HCT116 (cell line): ENCODE measurements at regions not wholly inside any gene's neighbourhood (a gene's known extent, or its start where the extent isn't known, plus 50 kb on each side); places are given as distances from the start of the nearest gene placed in this dataset.

Source experiments
- ATAC-seq: fragments of 200-7000 bp; cut with Tn5 transposase; 2 replicates; pipeline ENCODE4 v1.9.1; 2020; ENCODE audit warnings: mild to moderate bottlenecking, moderate library complexity
- BruUV-seq: library from RNA; stranded (reverse); fragments of 400-500 nt; replicated peaks from 2 replicates; lab custom pipeline; 2021; lab: Mats Ljungman, UMichigan
- CTCF ChIA-PET: fragments of 300-600 bp; sonication (Branson Sonifier 250); formaldehyde crosslinking; loops from one replicate; lab custom pipeline; 2021; ENCODE audit warnings: antibody characterized with exemption; lab: Charles Lee
- POLR2A ChIA-PET: fragments of 300-600, 350-600 bp; sonication (Branson Sonifier 250); formaldehyde crosslinking; loops from one replicate; lab custom pipeline; 2021; ENCODE audit warnings: antibody characterized with exemption; lab: Charles Lee
- RAD21 ChIA-PET, 2 experiments: fragments of 300-600 bp; sonication (Branson Sonifier 250); formaldehyde crosslinking; loops; one replicate each; lab custom pipeline; 2023; ENCODE audit warnings: low total read pairs in 2 of 2; ENCODE audit not compliant: uncharacterized antibody in 2 of 2, unreplicated experiment in 2 of 2, low non-redundant PET in 1 of 2; lab: Charles Lee
- DNase-seq: peaks from one replicate; pipeline ENCODE4 v3.0.0-alpha.2; 2010; ENCODE audit warnings: low read depth, low spot score
- H2AFZ ChIP-seq: fragments of 200-600 bp; shearing (Covaris generic), sonication (generic); 2 replicates; pipeline ENCODE4 v1.6.1; 2017; ENCODE audit warnings: low read depth, mixed run types, mixed read lengths, antibody characterized with exemption, low read length; ENCODE audit not compliant: poor library complexity, severe bottlenecking
- H3K27ac ChIP-seq: 2 replicates; pipeline ENCODE4 v1.5.1; 2012; ENCODE audit warnings: low read depth, low read length
- H3K27me3 ChIP-seq: fragments of 200-600 bp; sonication (generic); 2 replicates; pipeline ENCODE4 v1.6.1; 2016; ENCODE audit warnings: mixed run types, low read length, mixed read lengths; ENCODE audit not compliant: insufficient read depth
- H3K36me3 ChIP-seq, 2 experiments: fragments of 200-500 bp in 1 of 2; fragments of 200-600 bp in 1 of 2; sonication (Bioruptor generic) in 1 of 2; sonication (generic) in 1 of 2; 2 replicates each; pipeline versions ENCODE4 v1.5.1 to v1.6.1; 2014 to 2016; ENCODE audit warnings: low read length in 2 of 2, inconsistent platforms in 1 of 2, mixed read lengths in 1 of 2, mixed run types in 1 of 2; ENCODE audit not compliant: insufficient read depth in 2 of 2, control insufficient read depth in 1 of 2
- H3K4me1 ChIP-seq, 2 experiments: fragments of 200-600 bp in 1 of 2; sonication (generic) in 1 of 2; 2 replicates each; pipeline versions ENCODE4 v1.5.1 to v1.6.1; 2012 to 2017; ENCODE audit warnings: low read length in 2 of 2, inconsistent platforms in 1 of 2, mild to moderate bottlenecking in 1 of 2, mixed read lengths in 1 of 2, mixed run types in 1 of 2, moderate library complexity in 1 of 2; ENCODE audit not compliant: insufficient read depth in 2 of 2, control insufficient read depth in 1 of 2
- H3K4me2 ChIP-seq: fragments of 200-600 bp; sonication (generic); 2 replicates; pipeline ENCODE4 v1.6.1; 2017; ENCODE audit warnings: mixed run types, low read length, mixed read lengths
- H3K4me3 ChIP-seq, 2 experiments: fragments of 200-600 bp in 1 of 2; sonication (generic) in 1 of 2; replicated peaks in 1 of 2; 2 replicates each; pipeline ENCODE4 v1.5.1; 2011 to 2016; ENCODE audit warnings: low read length in 2 of 2, control low read depth in 1 of 2, low read depth in 1 of 2, mild to moderate bottlenecking in 1 of 2, mixed read lengths in 1 of 2, mixed run types in 1 of 2
- H3K79me2 ChIP-seq: fragments of 200-600 bp; sonication (generic); 2 replicates; pipeline ENCODE4 v1.6.1; 2017; ENCODE audit warnings: mild to moderate bottlenecking, mixed run types, low read length, moderate library complexity, mixed read lengths; ENCODE audit not compliant: insufficient read depth
- H3K9ac ChIP-seq: fragments of 200-600 bp; sonication (generic); 2 replicates; pipeline ENCODE4 v1.6.1; 2016; ENCODE audit warnings: low read length, mixed read lengths
- H3K9me2 ChIP-seq: fragments of 200-600 bp; sonication (generic), shearing (Covaris generic); 2 replicates; pipeline ENCODE4 v1.6.1; 2017; ENCODE audit warnings: mixed run types, mild to moderate bottlenecking, moderate library complexity; ENCODE audit not compliant: insufficient read depth
- H3K9me3 ChIP-seq, 2 experiments: fragments of 200-500 bp in 1 of 2; fragments of 200-600 bp in 1 of 2; sonication (Bioruptor generic) in 1 of 2; sonication (generic) in 1 of 2; 2 replicates each; pipeline ENCODE4 v1.6.1; 2014 to 2017; ENCODE audit warnings: low read length in 2 of 2, mixed read lengths in 2 of 2, inconsistent platforms in 1 of 2, low read depth in 1 of 2, mild to moderate bottlenecking in 1 of 2, mixed run types in 1 of 2, moderate library complexity in 1 of 2; ENCODE audit not compliant: control insufficient read depth in 1 of 2, insufficient read depth in 1 of 2
- H4K20me1 ChIP-seq: fragments of 200-600 bp; sonication (generic), shearing (Covaris generic); 2 replicates; pipeline ENCODE4 v1.6.1; 2017; ENCODE audit warnings: mixed run types, mild to moderate bottlenecking, moderate library complexity; ENCODE audit not compliant: insufficient read depth
- CBX3 ChIP-seq: IDR thresholded peaks from 2 replicates; pipeline ENCODE4 v1.6.1; 2012; ENCODE audit warnings: low read depth
- CEBPB ChIP-seq: IDR thresholded peaks from 2 replicates; pipeline ENCODE4 v1.6.1; 2012; ENCODE audit warnings: low read depth
- EGR1 ChIP-seq: IDR thresholded peaks from 2 replicates; pipeline ENCODE4 v1.6.1; 2012; ENCODE audit warnings: low read depth
- ELF1 ChIP-seq: IDR thresholded peaks from 2 replicates; pipeline ENCODE4 v1.6.1; 2012; ENCODE audit warnings: low read depth, borderline replicate concordance
- EZH2 ChIP-seq: fragments of 200-600 bp; sonication (generic); IDR thresholded peaks from 2 replicates; pipeline ENCODE4 v1.6.1; 2017; ENCODE audit warnings: antibody characterized with exemption, mixed run types
- EZH2phosphoT487 ChIP-seq: fragments of 200-600 bp; IDR thresholded peaks from 2 replicates; pipeline ENCODE4 v1.6.1; 2018; ENCODE audit warnings: antibody characterized with exemption, borderline replicate concordance
- FOSL1 ChIP-seq: IDR thresholded peaks from 2 replicates; pipeline ENCODE4 v1.6.1; 2012; ENCODE audit warnings: low read depth
- JUND ChIP-seq: IDR thresholded peaks from 2 replicates; pipeline ENCODE4 v1.6.1; 2012
- POLR2A ChIP-seq: IDR thresholded peaks from 2 replicates; pipeline ENCODE4 v1.7.0; 2011; ENCODE audit warnings: borderline replicate concordance; ENCODE audit not compliant: insufficient read depth, insufficient read length; ENCODE audit errors: extremely low read depth
- POLR2AphosphoS5 ChIP-seq: IDR thresholded peaks from 2 replicates; pipeline ENCODE4 v1.6.1; 2011; ENCODE audit warnings: mild to moderate bottlenecking, low read depth, low read length, moderate library complexity
- RAD21 ChIP-seq: IDR thresholded peaks from 2 replicates; pipeline ENCODE4 v1.6.1; 2012; ENCODE audit warnings: low read depth, mild to moderate bottlenecking
- SIN3A ChIP-seq: IDR thresholded peaks from 2 replicates; pipeline ENCODE4 v1.6.1; 2012; ENCODE audit warnings: low read depth
- SP1 ChIP-seq: IDR thresholded peaks from 2 replicates; pipeline ENCODE4 v1.6.1; 2012; ENCODE audit warnings: low read depth
- SRF ChIP-seq: IDR thresholded peaks from 2 replicates; pipeline ENCODE4 v1.6.1; 2012; ENCODE audit warnings: low read depth
- TCF7L2 ChIP-seq: IDR thresholded peaks from 2 replicates; pipeline ENCODE4 v1.7.0; 2011; ENCODE audit warnings: borderline replicate concordance, inconsistent platforms; ENCODE audit not compliant: insufficient read depth, insufficient read length; ENCODE audit errors: extremely low read depth
- ZFX ChIP-seq: fragments of 450-650 bp; IDR thresholded peaks from 2 replicates; pipeline ENCODE4 v1.6.1; 2017
- intact Hi-C: fragments of 100-400 bp; cut with micrococcal nuclease; formaldehyde crosslinking; loops from 2 replicates; pipeline ENCODE4 v1.10.0; 2022
- TF ChIP-seq, protein P1 (sequence below), 3 experiments: fragments of 200-600 bp in 1 of 3; sonication (generic) in 1 of 3; IDR thresholded peaks in 2 of 3; conservative IDR thresholded peaks in 1 of 3; 2 replicates each; pipeline ENCODE4 v1.5.1; 2012 to 2017; ENCODE audit warnings: low read depth in 2 of 3, low read length in 2 of 3, antibody characterized with exemption in 1 of 3, borderline replicate concordance in 1 of 3, control low read depth in 1 of 3, mild to moderate bottlenecking in 1 of 3, mixed read lengths in 1 of 3, mixed run types in 1 of 3, moderate library complexity in 1 of 3; ENCODE audit not compliant: insufficient read depth in 1 of 3
- TF ChIP-seq, protein P2 (sequence below): IDR thresholded peaks from 2 replicates; pipeline ENCODE4 v1.6.1; 2012
- TF ChIP-seq, protein P3 (sequence below): IDR thresholded peaks from 2 replicates; pipeline ENCODE4 v1.6.1; 2011; ENCODE audit warnings: mild to moderate bottlenecking, low read length, moderate library complexity; ENCODE audit not compliant: insufficient replicate concordance; ENCODE audit errors: extremely low read depth
- TF ChIP-seq, protein P4 (sequence below): IDR thresholded peaks from 2 replicates; pipeline ENCODE4 v1.6.1; 2012; ENCODE audit warnings: low read depth

DNA sequence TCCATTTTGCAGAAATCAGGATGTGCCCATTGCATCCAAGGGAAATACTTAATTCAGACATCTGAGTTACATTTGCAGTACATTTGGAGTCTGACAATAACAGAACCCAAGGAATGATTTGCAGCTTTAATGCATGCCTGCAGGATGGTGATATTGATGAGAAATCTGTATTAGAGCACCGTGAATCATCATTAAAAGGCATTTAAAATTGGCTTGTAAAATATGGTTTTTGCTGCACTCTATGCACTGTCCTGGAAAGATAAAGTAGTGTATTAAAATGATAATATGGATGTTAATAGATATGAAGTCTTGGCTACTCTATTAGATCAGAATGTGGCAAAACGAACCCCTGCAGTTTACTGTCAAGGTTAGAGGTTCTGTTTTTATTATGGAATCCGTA is 556.9 kb downstream of the MAT2B start:
- CTCF ChIA-PET: no interaction called here
- intact Hi-C loops: no loop called here

More for the DNA sequence above, 556.9 kb downstream of the MAT2B start:
- Histone ChIP-seq H3K79me2 (no peaks in the 10 kb centered on the region), H3K9me3 (peaks cover 4 to 5% of the 10 kb centered on the region in 2 experiments; a peak in 2 of 4 replicates), H3K4me1 (no peaks in the 10 kb centered on the region), H3K27me3 (no peaks in the 10 kb centered on the region), H3K9me2 (no peaks in the 10 kb centered on the region), H3K4me2 (no peak overlapping the region), H3K36me3 (no peaks in the 10 kb centered on the region; a peak in 1 of 4 replicates), H4K20me1 (no peaks in the 10 kb centered on the region), H3K4me3 (no peak overlapping the region), H3K27ac (no peak overlapping the region), H3K9ac (no peak overlapping the region), H2AFZ (no peak overlapping the region)
- TF ChIP-seq JUND (no peak), EGR1 (no peak), FOSL1 (no peak), CBX3 (no peak), SP1 (no peak), RAD21 (no peak), POLR2AphosphoS5 (no peak), SIN3A (no peak), SRF (no peak), EZH2phosphoT487 (no peak), EZH2 (no peak), ZFX (no peak), TCF7L2 (no peak), ELF1 (no peak), POLR2A (no peak), CEBPB (no peak)
- TF ChIP-seq, protein P1, sequence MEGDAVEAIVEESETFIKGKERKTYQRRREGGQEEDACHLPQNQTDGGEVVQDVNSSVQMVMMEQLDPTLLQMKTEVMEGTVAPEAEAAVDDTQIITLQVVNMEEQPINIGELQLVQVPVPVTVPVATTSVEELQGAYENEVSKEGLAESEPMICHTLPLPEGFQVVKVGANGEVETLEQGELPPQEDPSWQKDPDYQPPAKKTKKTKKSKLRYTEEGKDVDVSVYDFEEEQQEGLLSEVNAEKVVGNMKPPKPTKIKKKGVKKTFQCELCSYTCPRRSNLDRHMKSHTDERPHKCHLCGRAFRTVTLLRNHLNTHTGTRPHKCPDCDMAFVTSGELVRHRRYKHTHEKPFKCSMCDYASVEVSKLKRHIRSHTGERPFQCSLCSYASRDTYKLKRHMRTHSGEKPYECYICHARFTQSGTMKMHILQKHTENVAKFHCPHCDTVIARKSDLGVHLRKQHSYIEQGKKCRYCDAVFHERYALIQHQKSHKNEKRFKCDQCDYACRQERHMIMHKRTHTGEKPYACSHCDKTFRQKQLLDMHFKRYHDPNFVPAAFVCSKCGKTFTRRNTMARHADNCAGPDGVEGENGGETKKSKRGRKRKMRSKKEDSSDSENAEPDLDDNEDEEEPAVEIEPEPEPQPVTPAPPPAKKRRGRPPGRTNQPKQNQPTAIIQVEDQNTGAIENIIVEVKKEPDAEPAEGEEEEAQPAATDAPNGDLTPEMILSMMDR (IDR thresholded peaks at IDR 0.05 in 2 of 3, conservative IDR thresholded peaks at IDR 0.05 in 1 of 3; ENCODE audit: borderline replicate concordance in 1 of 3, insufficient read depth in 1 of 3, low read depth in 2 of 3, low read length in 2 of 3): no peak
- TF ChIP-seq, protein P2, sequence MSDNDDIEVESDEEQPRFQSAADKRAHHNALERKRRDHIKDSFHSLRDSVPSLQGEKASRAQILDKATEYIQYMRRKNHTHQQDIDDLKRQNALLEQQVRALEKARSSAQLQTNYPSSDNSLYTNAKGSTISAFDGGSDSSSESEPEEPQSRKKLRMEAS: no peak
- TF ChIP-seq, protein P3, sequence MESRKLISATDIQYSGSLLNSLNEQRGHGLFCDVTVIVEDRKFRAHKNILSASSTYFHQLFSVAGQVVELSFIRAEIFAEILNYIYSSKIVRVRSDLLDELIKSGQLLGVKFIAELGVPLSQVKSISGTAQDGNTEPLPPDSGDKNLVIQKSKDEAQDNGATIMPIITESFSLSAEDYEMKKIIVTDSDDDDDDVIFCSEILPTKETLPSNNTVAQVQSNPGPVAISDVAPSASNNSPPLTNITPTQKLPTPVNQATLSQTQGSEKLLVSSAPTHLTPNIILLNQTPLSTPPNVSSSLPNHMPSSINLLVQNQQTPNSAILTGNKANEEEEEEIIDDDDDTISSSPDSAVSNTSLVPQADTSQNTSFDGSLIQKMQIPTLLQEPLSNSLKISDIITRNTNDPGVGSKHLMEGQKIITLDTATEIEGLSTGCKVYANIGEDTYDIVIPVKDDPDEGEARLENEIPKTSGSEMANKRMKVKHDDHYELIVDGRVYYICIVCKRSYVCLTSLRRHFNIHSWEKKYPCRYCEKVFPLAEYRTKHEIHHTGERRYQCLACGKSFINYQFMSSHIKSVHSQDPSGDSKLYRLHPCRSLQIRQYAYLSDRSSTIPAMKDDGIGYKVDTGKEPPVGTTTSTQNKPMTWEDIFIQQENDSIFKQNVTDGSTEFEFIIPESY: no peak
- TF ChIP-seq, protein P4, sequence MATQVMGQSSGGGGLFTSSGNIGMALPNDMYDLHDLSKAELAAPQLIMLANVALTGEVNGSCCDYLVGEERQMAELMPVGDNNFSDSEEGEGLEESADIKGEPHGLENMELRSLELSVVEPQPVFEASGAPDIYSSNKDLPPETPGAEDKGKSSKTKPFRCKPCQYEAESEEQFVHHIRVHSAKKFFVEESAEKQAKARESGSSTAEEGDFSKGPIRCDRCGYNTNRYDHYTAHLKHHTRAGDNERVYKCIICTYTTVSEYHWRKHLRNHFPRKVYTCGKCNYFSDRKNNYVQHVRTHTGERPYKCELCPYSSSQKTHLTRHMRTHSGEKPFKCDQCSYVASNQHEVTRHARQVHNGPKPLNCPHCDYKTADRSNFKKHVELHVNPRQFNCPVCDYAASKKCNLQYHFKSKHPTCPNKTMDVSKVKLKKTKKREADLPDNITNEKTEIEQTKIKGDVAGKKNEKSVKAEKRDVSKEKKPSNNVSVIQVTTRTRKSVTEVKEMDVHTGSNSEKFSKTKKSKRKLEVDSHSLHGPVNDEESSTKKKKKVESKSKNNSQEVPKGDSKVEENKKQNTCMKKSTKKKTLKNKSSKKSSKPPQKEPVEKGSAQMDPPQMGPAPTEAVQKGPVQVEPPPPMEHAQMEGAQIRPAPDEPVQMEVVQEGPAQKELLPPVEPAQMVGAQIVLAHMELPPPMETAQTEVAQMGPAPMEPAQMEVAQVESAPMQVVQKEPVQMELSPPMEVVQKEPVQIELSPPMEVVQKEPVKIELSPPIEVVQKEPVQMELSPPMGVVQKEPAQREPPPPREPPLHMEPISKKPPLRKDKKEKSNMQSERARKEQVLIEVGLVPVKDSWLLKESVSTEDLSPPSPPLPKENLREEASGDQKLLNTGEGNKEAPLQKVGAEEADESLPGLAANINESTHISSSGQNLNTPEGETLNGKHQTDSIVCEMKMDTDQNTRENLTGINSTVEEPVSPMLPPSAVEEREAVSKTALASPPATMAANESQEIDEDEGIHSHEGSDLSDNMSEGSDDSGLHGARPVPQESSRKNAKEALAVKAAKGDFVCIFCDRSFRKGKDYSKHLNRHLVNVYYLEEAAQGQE: no peak
- ATAC-seq (no peak), DNase-seq (no peak)
- ChIA-PET RAD21 (no interaction called here), POLR2A (no interaction called here)
- BruUV-seq: no TSS peak
